ENCODE measurements at regions not wholly inside any gene's neighbourhood (a gene's known extent, or its start where the extent isn't known, plus 50 kb on each side); places are given as distances from the start of the nearest gene placed in this dataset.

- TF ChIP-seq, protein P1, sequence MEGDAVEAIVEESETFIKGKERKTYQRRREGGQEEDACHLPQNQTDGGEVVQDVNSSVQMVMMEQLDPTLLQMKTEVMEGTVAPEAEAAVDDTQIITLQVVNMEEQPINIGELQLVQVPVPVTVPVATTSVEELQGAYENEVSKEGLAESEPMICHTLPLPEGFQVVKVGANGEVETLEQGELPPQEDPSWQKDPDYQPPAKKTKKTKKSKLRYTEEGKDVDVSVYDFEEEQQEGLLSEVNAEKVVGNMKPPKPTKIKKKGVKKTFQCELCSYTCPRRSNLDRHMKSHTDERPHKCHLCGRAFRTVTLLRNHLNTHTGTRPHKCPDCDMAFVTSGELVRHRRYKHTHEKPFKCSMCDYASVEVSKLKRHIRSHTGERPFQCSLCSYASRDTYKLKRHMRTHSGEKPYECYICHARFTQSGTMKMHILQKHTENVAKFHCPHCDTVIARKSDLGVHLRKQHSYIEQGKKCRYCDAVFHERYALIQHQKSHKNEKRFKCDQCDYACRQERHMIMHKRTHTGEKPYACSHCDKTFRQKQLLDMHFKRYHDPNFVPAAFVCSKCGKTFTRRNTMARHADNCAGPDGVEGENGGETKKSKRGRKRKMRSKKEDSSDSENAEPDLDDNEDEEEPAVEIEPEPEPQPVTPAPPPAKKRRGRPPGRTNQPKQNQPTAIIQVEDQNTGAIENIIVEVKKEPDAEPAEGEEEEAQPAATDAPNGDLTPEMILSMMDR (IDR thresholded peaks at IDR 0.05 in 8 of 11, conservative IDR thresholded peaks at IDR 0.05 in 3 of 11): no peak
- no peak for TF ChIP-seq POLR2A (IDR thresholded peaks at IDR 0.05)
Measured at GRCh38 chr7:41786404-41786803, 83.5 kb upstream of the INHBA start.

All from spleen (tissue), 7 donors.